ENCODE measurements at regions not wholly inside any gene's neighbourhood (a gene's known extent, or its start where the extent isn't known, plus 50 kb on each side); places are given as distances from the start of the nearest gene placed in this dataset.

DNA sequence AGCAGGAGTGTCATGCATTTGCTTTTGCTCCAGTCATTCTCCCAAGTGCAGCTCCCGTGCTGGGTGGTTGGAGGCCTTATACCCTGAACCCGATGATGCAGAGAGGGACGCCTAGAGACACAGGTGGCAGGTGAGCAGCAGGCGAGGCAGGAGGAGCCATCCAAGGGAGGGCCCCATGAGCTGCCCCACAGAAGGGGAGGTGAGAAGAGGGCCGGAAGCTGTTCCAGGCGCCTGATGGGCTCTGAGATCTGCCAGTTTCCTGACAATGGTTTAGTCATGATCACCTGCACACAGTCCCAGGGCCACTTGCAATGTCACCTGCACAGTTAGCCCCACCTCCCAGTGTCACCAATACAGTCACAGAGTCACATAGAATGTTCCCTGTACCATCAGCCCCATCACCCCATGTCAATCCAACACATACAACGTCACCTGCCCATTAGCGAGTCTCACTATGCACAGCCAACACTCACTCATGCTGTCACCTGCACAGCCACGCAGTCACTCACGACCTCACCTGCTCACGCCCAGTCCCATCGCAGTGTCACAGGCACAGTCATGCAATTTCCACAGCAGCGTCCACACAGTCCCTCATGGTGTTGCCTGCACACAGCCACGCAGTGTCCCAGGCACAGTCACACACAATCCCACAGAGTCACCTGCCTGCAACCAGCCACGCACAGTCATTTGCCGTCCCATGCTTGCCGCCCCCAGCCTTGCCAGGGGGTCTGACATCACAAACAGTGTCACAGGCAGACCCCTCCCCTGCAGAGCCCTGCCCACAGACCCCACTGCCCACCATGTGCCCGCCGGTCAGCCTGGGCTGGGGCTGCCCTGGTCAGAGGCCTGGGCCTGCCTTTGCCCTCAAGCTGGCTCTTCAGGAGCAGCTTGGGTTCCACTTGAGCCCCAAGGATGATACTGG, 113.4 kb downstream of the LHX2 start:
- TF ChIP-seq TAF1 (IDR thresholded peaks at IDR 0.05; ENCODE audit: borderline replicate concordance, insufficient read depth, low read length) (no peak), REST (IDR thresholded peaks at IDR 0.05; ENCODE audit: insufficient read depth in 1 of 2, low read depth in 2 of 2, low read length in 2 of 2) (no peak)
